GM18873 (cell line): ENCODE measurements at regions not wholly inside any gene's neighbourhood (a gene's known extent, or its start where the extent isn't known, plus 50 kb on each side); places are given as distances from the start of the nearest gene placed in this dataset.

ENCODE experiments used
- ATAC-seq: cut with Tn5 transposase; IDR thresholded peaks from one replicate; pipeline ENCODE4 v1.9.1; 2021; ENCODE audit warnings: mild to moderate bottlenecking, moderate library complexity, moderate number of reproducible peaks; ENCODE audit not compliant: unreplicated experiment, low FRiP score

- no peak for ATAC-seq
These were observed 530.1 kb upstream of the NOX3 start for GRCh38 chr6:155985660-155986138.

GRCh38 chr6:155980768-155981079 lies 525.1 kb upstream of the NOX3 start:
- no peak for ATAC-seq

GRCh38 chr6:155980014-155980767 lies 524.6 kb upstream of the NOX3 start:
- no peak for ATAC-seq

- no peak for ATAC-seq
These were observed 519.9 kb upstream of the NOX3 start for GRCh38 chr6:155975506-155975905.

- ATAC-seq = no peak
These were observed 519.2 kb upstream of the NOX3 start for GRCh38 chr6:155974811-155975323.

GRCh38 chr6:155974359-155974758 lies 518.7 kb upstream of the NOX3 start:
- no peak for ATAC-seq

GRCh38 chr6:155970876-155971708 lies 515.5 kb upstream of the NOX3 start:
- ATAC-seq = no peak

- ATAC-seq = no peak
These were observed 514.8 kb upstream of the NOX3 start for GRCh38 chr6:155970472-155970871.

GRCh38 chr6:155968921-155969320 lies 513.3 kb upstream of the NOX3 start:
- no peak for ATAC-seq

GRCh38 chr6:155967322-155967721 lies 511.7 kb upstream of the NOX3 start:
- no peak for ATAC-seq

- no peak for ATAC-seq
These were observed 508.9 kb upstream of the NOX3 start for GRCh38 chr6:155964544-155964943.

- ATAC-seq = no peak
These were observed 506.6 kb upstream of the NOX3 start for GRCh38 chr6:155962276-155962675.

- ATAC-seq = no peak
These were observed 504.4 kb upstream of the NOX3 start for GRCh38 chr6:155959898-155960495.

- ATAC-seq = no peak
These were observed 502.9 kb upstream of the NOX3 start for GRCh38 chr6:155958550-155958949.

GRCh38 chr6:155955038-155955437 lies 499.4 kb upstream of the NOX3 start:
- no peak for ATAC-seq

- no peak for ATAC-seq
These were observed 498.5 kb upstream of the NOX3 start for GRCh38 chr6:155954149-155954548.

- no peak for ATAC-seq
These were observed 493.6 kb upstream of the NOX3 start for GRCh38 chr6:155949256-155949655.

- ATAC-seq = no peak
These were observed 491.2 kb upstream of the NOX3 start for GRCh38 chr6:155946860-155947259.

GRCh38 chr6:155943635-155944034 lies 488.0 kb upstream of the NOX3 start:
- ATAC-seq = no peak

- no peak for ATAC-seq
These were observed 483.6 kb upstream of the NOX3 start for GRCh38 chr6:155939253-155939652.

- ATAC-seq = no peak
These were observed 480.9 kb upstream of the NOX3 start for GRCh38 chr6:155936551-155936950.
